Calu3 (cell line): ENCODE measurements at regions not wholly inside any gene's neighbourhood (a gene's known extent, or its start where the extent isn't known, plus 50 kb on each side); places are given as distances from the start of the nearest gene placed in this dataset.

Source experiments
- BruUV-seq: library from RNA; stranded (reverse); fragments of 400-500 nt; replicated peaks from 2 replicates; lab custom pipeline; 2021; lab: Mats Ljungman, UMichigan
- CTCF ChIA-PET: fragments of 300-600 bp; sonication (Branson Sonifier 250); formaldehyde crosslinking; loops from one replicate; lab custom pipeline; 2022; ENCODE audit warnings: antibody characterized with exemption; lab: Charles Lee
- DNase-seq: peaks from one replicate; pipeline ENCODE4 v3.0.0; 2022
- H3K27ac Mint-ChIP-seq: one replicate; pipeline ENCODE4 v1.8.0; 2022; ENCODE audit warnings: mixed read lengths; ENCODE audit not compliant: unreplicated experiment
- H3K27me3 Mint-ChIP-seq: one replicate; pipeline ENCODE4 v1.8.0; 2022; ENCODE audit warnings: mixed read lengths; ENCODE audit not compliant: unreplicated experiment
- H3K36me3 Mint-ChIP-seq: one replicate; pipeline ENCODE4 v1.8.0; 2022; ENCODE audit warnings: mild to moderate bottlenecking, moderate library complexity, mixed read lengths; ENCODE audit not compliant: insufficient read depth, unreplicated experiment
- H3K4me1 Mint-ChIP-seq: one replicate; pipeline ENCODE4 v1.8.0; 2022; ENCODE audit warnings: mild to moderate bottlenecking, low read depth, mixed read lengths; ENCODE audit not compliant: unreplicated experiment
- H3K4me3 Mint-ChIP-seq: one replicate; pipeline ENCODE4 v1.8.0; 2022; ENCODE audit warnings: mild to moderate bottlenecking, low read depth, moderate library complexity, mixed read lengths; ENCODE audit not compliant: unreplicated experiment
- H3K9me3 Mint-ChIP-seq: one replicate; pipeline ENCODE4 v1.8.0; 2022; ENCODE audit warnings: low read depth, mixed read lengths; ENCODE audit not compliant: unreplicated experiment
- CTCF ChIP-seq: fragments of 200-600 bp; IDR thresholded peaks from one replicate; pipeline ENCODE4 v1.8.0; 2022; ENCODE audit warnings: antibody characterized with exemption; ENCODE audit not compliant: unreplicated experiment
- intact Hi-C: fragments of 100-400 bp; cut with micrococcal nuclease; formaldehyde crosslinking; loops from one replicate; pipeline ENCODE4 v1.10.0; 2022; ENCODE audit not compliant: unreplicated experiment

- intact Hi-C loops, result no loop called here
- DNase-seq, result no peak
- no TSS peak for BruUV-seq
- no peak overlapping the region for H3K4me3 Mint-ChIP-seq
- no peaks in the 10 kb centered on the region for H3K27me3 Mint-ChIP-seq
- H3K27ac Mint-ChIP-seq, result no peak overlapping the region
- no peaks in the 10 kb centered on the region for H3K36me3 Mint-ChIP-seq
- CTCF ChIA-PET, result no interaction called here
- no peak for TF ChIP-seq CTCF
- H3K9me3 Mint-ChIP-seq, result peaks cover 4% of the 10 kb centered on the region
- H3K4me1 Mint-ChIP-seq, result no peaks in the 10 kb centered on the region
These were observed 74.7 kb upstream of the SNTG2 start for GRCh38 chr2:875687-876615.

GRCh38 chr2:873651-874580 is 76.7 kb upstream of the SNTG2 start:
- DNase-seq, result no peak
- Mint-ChIP-seq H3K27me3 (no peaks in the 10 kb centered on the region), H3K36me3 (no peaks in the 10 kb centered on the region), H3K27ac (no peak overlapping the region), H3K9me3 (peaks cover 4% of the 10 kb centered on the region), H3K4me3 (no peak overlapping the region), H3K4me1 (no peaks in the 10 kb centered on the region)
- CTCF ChIA-PET, result no interaction called here
- no TSS peak for BruUV-seq
- TF ChIP-seq CTCF, result no peak
- intact Hi-C loops, result no loop called here

GRCh38 chr2:873027-873426 is 77.6 kb upstream of the SNTG2 start:
- no peaks in the 10 kb centered on the region for H3K36me3 Mint-ChIP-seq
- H3K4me3 Mint-ChIP-seq, result no peak overlapping the region
- H3K9me3 Mint-ChIP-seq, result no peaks in the 10 kb centered on the region
- no peaks in the 10 kb centered on the region for H3K27me3 Mint-ChIP-seq
- H3K4me1 Mint-ChIP-seq, result no peaks in the 10 kb centered on the region
- BruUV-seq, result no TSS peak
- DNase-seq, result no peak
- TF ChIP-seq CTCF, result no peak
- intact Hi-C loops, result no loop called here
- H3K27ac Mint-ChIP-seq, result no peak overlapping the region
- CTCF ChIA-PET, result no interaction called here

- Mint-ChIP-seq H3K27ac (no peak overlapping the region), H3K4me3 (no peak overlapping the region), H3K4me1 (no peaks in the 10 kb centered on the region), H3K36me3 (no peaks in the 10 kb centered on the region), H3K27me3 (no peaks in the 10 kb centered on the region), H3K9me3 (no peaks in the 10 kb centered on the region)
- intact Hi-C loops, result no loop called here
- CTCF ChIA-PET, result no interaction called here
- no peak for DNase-seq
- TF ChIP-seq CTCF, result no peak
- BruUV-seq, result no TSS peak
These were observed 78.5 kb upstream of the SNTG2 start for GRCh38 chr2:871926-872680.
